Activated effector memory CD4-positive, alpha-beta T cell treated with anti-CD3 and anti-CD28 coated beads, Interleukin-2, amount 50 U/mL, for 16 hours (primary cell): ENCODE measurements at regions not wholly inside any gene's neighbourhood (a gene's known extent, or its start where the extent isn't known, plus 50 kb on each side); places are given as distances from the start of the nearest gene placed in this dataset.
"Not testable (repeated sequence)": the region's sequence is repeated elsewhere in the genome, so short reads cannot be mapped to it uniquely, and the experiment has no call there.

ENCODE experiments used
- DNase-seq: peaks from one replicate; pipeline ENCODE4 v3.0.0-alpha.2; 2020

- DNase-seq, result no peak
These were observed 266.3 kb downstream of the SEC61B start for GRCh38 chr9:99488131-99489059.

GRCh38 chr9:99489060-99489413 is 267.0 kb downstream of the SEC61B start:
- no peak for DNase-seq

- DNase-seq, result no peak
These were observed 268.6 kb downstream of the SEC61B start for GRCh38 chr9:99490729-99491128.

GRCh38 chr9:99491408-99492158 is 269.5 kb downstream of the SEC61B start:
- no peak for DNase-seq

- no peak for DNase-seq
These were observed 275.6 kb downstream of the SEC61B start for GRCh38 chr9:99497641-99498040.

GRCh38 chr9:99498979-99499378 is 276.9 kb downstream of the SEC61B start:
- not testable (repeated sequence) for DNase-seq

GRCh38 chr9:99505936-99506335 is 283.9 kb downstream of the SEC61B start:
- no peak for DNase-seq

- DNase-seq, result no peak
These were observed 284.8 kb downstream of the SEC61B start for GRCh38 chr9:99506747-99507348.

GRCh38 chr9:99509065-99509745 is 287.1 kb downstream of the SEC61B start:
- DNase-seq, result no peak

- no peak for DNase-seq
These were observed 287.9 kb downstream of the SEC61B start for GRCh38 chr9:99509900-99510535.

- DNase-seq, result no peak
These were observed 289.6 kb downstream of the SEC61B start for GRCh38 chr9:99511723-99512122.

GRCh38 chr9:99513441-99514112 is 291.5 kb downstream of the SEC61B start:
- no peak for DNase-seq

GRCh38 chr9:99515093-99515492 is 293.0 kb downstream of the SEC61B start:
- DNase-seq, result no peak

- DNase-seq, result no peak
These were observed 294.0 kb downstream of the SEC61B start for GRCh38 chr9:99515895-99516656.

- no peak for DNase-seq
These were observed 294.6 kb downstream of the SEC61B start for GRCh38 chr9:99516657-99517049.

GRCh38 chr9:99523838-99524237 is 297.8 kb upstream of the NR4A3 start:
- DNase-seq, result no peak

GRCh38 chr9:99531313-99531712 is 290.4 kb upstream of the NR4A3 start:
- no peak for DNase-seq

- no peak for DNase-seq
These were observed 288.3 kb upstream of the NR4A3 start for GRCh38 chr9:99533421-99533820.

GRCh38 chr9:99537996-99538395 is 283.7 kb upstream of the NR4A3 start:
- DNase-seq, result no peak

- no peak for DNase-seq
These were observed 277.2 kb upstream of the NR4A3 start for GRCh38 chr9:99544526-99544925.

GRCh38 chr9:99549441-99549840 is 272.2 kb upstream of the NR4A3 start:
- no peak for DNase-seq
